Endothelial cell of umbilical vein (primary cell): ENCODE measurements at regions not wholly inside any gene's neighbourhood (a gene's known extent, or its start where the extent isn't known, plus 50 kb on each side); places are given as distances from the start of the nearest gene placed in this dataset.

Source experiments
- BruUV-seq: library from RNA; stranded (reverse); fragments of 400-500 nt; replicated peaks from 2 replicates; lab custom pipeline; 2021; lab: Mats Ljungman, UMichigan
- CTCF ChIA-PET: fragments of 300-600, 350-600 bp; sonication (Branson Sonifier 250); formaldehyde crosslinking; loops from one replicate; lab custom pipeline; 2021; ENCODE audit warnings: antibody characterized with exemption, inconsistent platforms; lab: Charles Lee
- POLR2A ChIA-PET: fragments of 300-600, 350-600 bp; sonication (Branson Sonifier 250); formaldehyde crosslinking; loops from one replicate; lab custom pipeline; 2021; ENCODE audit warnings: antibody characterized with exemption, inconsistent platforms; lab: Charles Lee
- DNase-seq: peaks from one replicate; pipeline ENCODE4 v3.0.0-alpha.2; 2011; ENCODE audit warnings: low read depth, low spot score
- FAIRE-seq: peaks from 2 replicates; lab custom pipeline; 2011; peaks lifted over from hg19 to GRCh38; lab: Jason Lieb, UNC
- H2AFZ ChIP-seq: 2 replicates; pipeline ENCODE4 v1.6.0; 2012; ENCODE audit warnings: low read depth, low read length, control low read depth, inconsistent platforms
- H3K27ac ChIP-seq: 2 replicates; pipeline ENCODE4 v1.5.1; 2011; ENCODE audit warnings: low read depth, mild to moderate bottlenecking, control low read depth, low read length, moderate library complexity; ENCODE audit not compliant: insufficient read depth
- H3K27me3 ChIP-seq, 2 experiments: 2 replicates each; pipeline versions ENCODE4 v1.6.0 to v1.6.1; 2011; ENCODE audit warnings: low read length in 2 of 2, mixed read lengths in 1 of 2; ENCODE audit not compliant: control insufficient read depth in 2 of 2, insufficient read depth in 2 of 2
- H3K36me3 ChIP-seq, 2 experiments: 2 replicates in 1 of 2; 3 replicates in 1 of 2; pipeline ENCODE4 v1.5.1; 2011; ENCODE audit warnings: low read length in 2 of 2, mild to moderate bottlenecking in 1 of 2, moderate library complexity in 1 of 2; ENCODE audit not compliant: control insufficient read depth in 2 of 2, insufficient read depth in 2 of 2; ENCODE audit errors: extremely low read depth in 1 of 2
- H3K4me1 ChIP-seq: 3 replicates; pipeline ENCODE4 v1.5.1; 2011; ENCODE audit warnings: mild to moderate bottlenecking, low read length; ENCODE audit not compliant: control insufficient read depth, insufficient read depth; ENCODE audit errors: extremely low read depth
- H3K4me2 ChIP-seq: 2 replicates; pipeline ENCODE4 v1.6.1; 2011; ENCODE audit warnings: low read length, control low read depth, mixed read lengths; ENCODE audit not compliant: insufficient read depth
- H3K4me3 ChIP-seq, 3 experiments: fragments of 200-600 bp in 1 of 3; sonication (generic), shearing (Covaris generic) in 1 of 3; replicated peaks in 1 of 3; 2 replicates each; pipeline ENCODE4 v1.5.1; 2011 to 2016; ENCODE audit warnings: control low read depth in 3 of 3, low read length in 3 of 3, mild to moderate bottlenecking in 2 of 3, inconsistent platforms in 1 of 3, low read depth in 1 of 3, moderate library complexity in 1 of 3; ENCODE audit not compliant: insufficient read depth in 1 of 3
- H3K79me2 ChIP-seq: 2 replicates; pipeline ENCODE4 v1.6.0; 2012; ENCODE audit warnings: low read length, inconsistent platforms; ENCODE audit not compliant: control insufficient read depth, insufficient read depth
- H3K9ac ChIP-seq: replicated peaks from 2 replicates; pipeline ENCODE3; 2011; ENCODE audit warnings: low read length, control low read depth; ENCODE audit not compliant: insufficient read depth; ENCODE audit errors: extremely low read depth
- H3K9me1 ChIP-seq: replicated peaks from 3 replicates; pipeline ENCODE4 v1.6.0; 2011; ENCODE audit warnings: mild to moderate bottlenecking, low read length; ENCODE audit not compliant: control insufficient read depth, insufficient read depth; ENCODE audit errors: extremely low read depth
- H3K9me3 ChIP-seq: replicated peaks from 2 replicates; pipeline ENCODE4 v1.5.1; 2012; ENCODE audit warnings: low read length, inconsistent platforms; ENCODE audit not compliant: control insufficient read depth, insufficient read depth
- H4K20me1 ChIP-seq: replicated peaks from 2 replicates; pipeline ENCODE3; 2011; ENCODE audit warnings: mild to moderate bottlenecking, low read length; ENCODE audit not compliant: control insufficient read depth, insufficient read depth; ENCODE audit errors: extremely low read depth
- EZH2 ChIP-seq: IDR thresholded peaks from 2 replicates; pipeline ENCODE4 v1.6.1; 2012; ENCODE audit warnings: borderline replicate concordance, low read depth, mild to moderate bottlenecking, moderate library complexity, low read length, inconsistent platforms; ENCODE audit not compliant: severe bottlenecking
- FOS ChIP-seq: IDR thresholded peaks from 2 replicates; pipeline ENCODE4 v1.6.1; 2011; ENCODE audit warnings: mild to moderate bottlenecking, low read length, moderate library complexity, borderline replicate concordance; ENCODE audit not compliant: insufficient read depth
- MYC ChIP-seq: IDR thresholded peaks from one replicate; pipeline ENCODE4 v1.6.1; 2011; ENCODE audit warnings: mild to moderate bottlenecking, low read depth, low read length
- dilution Hi-C: fragments of 300-500 bp; cut with MboI; formaldehyde crosslinking; loops from one replicate; pipeline ENCODE4 v1.15.0; 2019; ENCODE audit warnings: low sequenced_read_pairs; ENCODE audit not compliant: extremely low pct_ligation_motif_present
- intact Hi-C: fragments of 100-400 bp; cut with micrococcal nuclease; formaldehyde crosslinking; loops from one replicate; pipeline ENCODE4 v1.10.0; 2022
- TF ChIP-seq, protein P1 (sequence below), 2 donors: IDR thresholded peaks; 1 replicate in 1 of 2; 2 replicates in 1 of 2; pipeline ENCODE4 v1.5.1; 2011; ENCODE audit warnings: low read length in 2 of 2, mild to moderate bottlenecking in 2 of 2, moderate library complexity in 2 of 2, control low read depth in 1 of 2, inconsistent platforms in 1 of 2, low read depth in 1 of 2; ENCODE audit not compliant: insufficient read depth in 1 of 2; ENCODE audit errors: extremely low read depth in 1 of 2

DNA sequence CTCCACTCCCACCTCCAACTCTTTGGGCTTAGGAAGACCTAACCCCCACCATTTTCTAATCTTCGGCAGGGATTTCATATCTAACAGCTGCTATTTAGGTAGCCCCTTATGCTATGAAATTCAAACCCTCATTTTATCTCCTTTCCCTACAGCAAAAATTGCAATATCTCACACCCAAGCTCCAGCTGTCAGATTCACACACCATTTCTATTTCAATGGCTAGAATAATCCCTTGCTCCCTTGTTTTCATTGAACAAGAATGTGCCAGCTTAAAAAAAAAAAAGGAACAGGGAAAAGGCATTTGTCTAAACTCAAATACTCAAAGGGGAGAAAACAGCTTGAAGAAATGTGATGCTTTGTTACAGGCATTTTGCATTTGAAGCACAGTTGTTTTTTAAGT, 850.6 kb upstream of the ACVR2A start:
- H3K9ac ChIP-seq = no peak overlapping the region
- no peaks in the 10 kb centered on the region for H3K36me3 ChIP-seq
- no peak overlapping the region for H3K4me2 ChIP-seq
- intact Hi-C loops (no loop called here), dilution Hi-C loops (no loop called here)
- H2AFZ ChIP-seq = no peak overlapping the region
- H3K9me1 ChIP-seq = no peaks in the 10 kb centered on the region
- ChIA-PET POLR2A (no interaction called here), CTCF (no interaction called here)
- no peaks in the 10 kb centered on the region for H3K27me3 ChIP-seq
- no peaks in the 10 kb centered on the region for H4K20me1 ChIP-seq
- no peak overlapping the region for H3K4me3 ChIP-seq
- H3K79me2 ChIP-seq = no peaks in the 10 kb centered on the region
- no peak overlapping the region for H3K27ac ChIP-seq
- H3K9me3 ChIP-seq = no peaks in the 10 kb centered on the region
- no peak for TF ChIP-seq MYC
- no peak for TF ChIP-seq FOS
- TF ChIP-seq EZH2 = no peak
- DNase-seq (no peak), FAIRE-seq (no peak)
- no peaks in the 10 kb centered on the region for H3K4me1 ChIP-seq
- BruUV-seq = no TSS peak

DNA sequence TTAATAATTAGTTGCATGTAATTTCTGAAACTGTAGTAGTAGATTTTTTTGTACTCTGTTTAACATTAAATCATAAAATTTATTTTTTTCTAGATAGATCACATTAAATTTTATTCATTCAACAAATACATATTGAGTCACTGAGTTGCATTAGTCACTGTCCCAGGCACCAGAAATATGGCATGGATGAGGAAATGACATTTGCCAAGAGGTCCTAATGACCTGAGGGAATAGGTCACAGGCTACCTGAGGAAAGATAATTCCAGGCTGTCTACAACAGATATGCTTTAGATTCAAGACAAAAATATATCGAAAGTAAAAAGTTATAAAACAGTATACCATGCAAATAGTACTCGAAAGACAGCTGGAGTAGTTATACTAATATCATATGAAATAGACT, 852.4 kb upstream of the ACVR2A start:
- Histone ChIP-seq H3K36me3 (no peaks in the 10 kb centered on the region), H3K4me2 (no peak overlapping the region), H2AFZ (no peak overlapping the region), H3K79me2 (no peaks in the 10 kb centered on the region), H3K9ac (no peak overlapping the region), H3K27me3 (no peaks in the 10 kb centered on the region), H3K4me1 (no peaks in the 10 kb centered on the region), H3K27ac (no peak overlapping the region), H3K4me3 (no peak overlapping the region), H3K9me1 (no peaks in the 10 kb centered on the region), H4K20me1 (no peaks in the 10 kb centered on the region), H3K9me3 (no peaks in the 10 kb centered on the region)
- ChIA-PET CTCF (interaction anchor here (1.2 to 1.6 kb wide), 2 partner anchors 18 to 259 kb away, joined by 3 to 4 read pairs; no protein-coding TSS in a partner anchor), POLR2A (no interaction called here)
- DNase-seq (no peak), FAIRE-seq (no peak)
- dilution Hi-C loops (no loop called here), intact Hi-C loops (no loop called here)
- BruUV-seq = no TSS peak
- TF ChIP-seq, protein P1, sequence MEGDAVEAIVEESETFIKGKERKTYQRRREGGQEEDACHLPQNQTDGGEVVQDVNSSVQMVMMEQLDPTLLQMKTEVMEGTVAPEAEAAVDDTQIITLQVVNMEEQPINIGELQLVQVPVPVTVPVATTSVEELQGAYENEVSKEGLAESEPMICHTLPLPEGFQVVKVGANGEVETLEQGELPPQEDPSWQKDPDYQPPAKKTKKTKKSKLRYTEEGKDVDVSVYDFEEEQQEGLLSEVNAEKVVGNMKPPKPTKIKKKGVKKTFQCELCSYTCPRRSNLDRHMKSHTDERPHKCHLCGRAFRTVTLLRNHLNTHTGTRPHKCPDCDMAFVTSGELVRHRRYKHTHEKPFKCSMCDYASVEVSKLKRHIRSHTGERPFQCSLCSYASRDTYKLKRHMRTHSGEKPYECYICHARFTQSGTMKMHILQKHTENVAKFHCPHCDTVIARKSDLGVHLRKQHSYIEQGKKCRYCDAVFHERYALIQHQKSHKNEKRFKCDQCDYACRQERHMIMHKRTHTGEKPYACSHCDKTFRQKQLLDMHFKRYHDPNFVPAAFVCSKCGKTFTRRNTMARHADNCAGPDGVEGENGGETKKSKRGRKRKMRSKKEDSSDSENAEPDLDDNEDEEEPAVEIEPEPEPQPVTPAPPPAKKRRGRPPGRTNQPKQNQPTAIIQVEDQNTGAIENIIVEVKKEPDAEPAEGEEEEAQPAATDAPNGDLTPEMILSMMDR (IDR thresholded peaks at IDR 0.05; ENCODE audit: extremely low read depth in 1 of 2, insufficient read depth in 1 of 2, low read depth in 1 of 2, low read length in 2 of 2) = no peak
- TF ChIP-seq FOS = peak; percentile 9
